NB4 (cell line): ENCODE measurements at regions not wholly inside any gene's neighbourhood (a gene's known extent, or its start where the extent isn't known, plus 50 kb on each side); places are given as distances from the start of the nearest gene placed in this dataset.

Experiments
- CTCF ChIP-seq: IDR thresholded peaks from one replicate; pipeline ENCODE4 v1.5.1; 2012; ENCODE audit warnings: low read depth, low read length
- MYC ChIP-seq: IDR thresholded peaks from 2 replicates; pipeline ENCODE4 v1.6.1; 2011; ENCODE audit warnings: low read depth, low read length

DNA sequence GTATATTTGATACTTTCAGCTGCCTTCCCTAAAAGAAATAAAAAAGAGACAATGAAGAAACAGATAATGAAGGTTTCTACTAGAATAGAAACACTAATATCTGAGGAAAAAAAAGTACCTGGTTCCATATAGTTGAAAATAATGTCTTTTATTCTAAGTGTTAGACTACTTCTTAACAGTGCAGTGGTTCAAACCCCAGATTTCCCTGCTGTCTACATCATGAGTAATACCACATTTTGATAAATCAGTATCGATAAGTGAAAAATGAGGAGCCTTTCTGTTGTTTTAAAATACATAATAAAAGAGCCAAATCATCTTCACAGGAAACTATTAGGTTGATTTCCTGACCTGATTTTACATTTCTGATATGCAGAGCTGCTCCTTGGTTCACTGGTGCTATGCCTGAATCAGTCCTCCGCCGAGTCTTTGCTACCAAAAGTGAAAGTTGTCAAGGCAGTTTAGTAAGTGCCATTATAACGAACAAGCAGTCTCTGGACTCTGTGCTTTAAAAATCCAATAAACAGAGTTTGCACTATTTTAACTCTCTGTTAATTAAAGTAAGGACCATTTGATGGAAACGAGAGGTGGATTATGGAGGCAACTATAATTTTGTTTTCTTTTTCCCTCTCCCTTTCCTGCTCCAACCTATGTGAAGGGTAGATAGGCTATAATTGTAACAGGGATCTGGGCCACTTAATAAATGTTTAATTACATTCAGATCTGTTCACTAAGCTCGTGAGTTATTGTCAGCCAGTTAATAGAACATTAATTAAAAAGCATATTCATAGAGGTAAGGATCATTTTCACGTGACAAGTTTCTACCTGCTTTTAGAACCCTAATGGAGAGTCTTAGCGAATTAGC, 724.5 kb upstream of the RAG2 start:
- TF ChIP-seq CTCF (no peak), MYC (no peak)
